ENCODE measurements at regions not wholly inside any gene's neighbourhood (a gene's known extent, or its start where the extent isn't known, plus 50 kb on each side); places are given as distances from the start of the nearest gene placed in this dataset.
"Not testable (repeated sequence)": the region's sequence is repeated elsewhere in the genome, so short reads cannot be mapped to it uniquely, and the experiment has no call there.

- DNase-seq (ENCODE audit: low spot score); H3K36me3 ChIP-seq (ENCODE audit: control insufficient read depth in 4 of 4, insufficient read depth in 3 of 4, low read depth in 1 of 4, low read length in 3 of 4); H3K4me3 ChIP-seq (ENCODE audit: low read depth in 1 of 3, low read length in 3 of 3); H3K9ac ChIP-seq (ENCODE audit: low read depth in 1 of 2, low read length in 2 of 2); H3K9me3 ChIP-seq (ENCODE audit: control insufficient read depth in 4 of 4, low read length in 3 of 4); H3K27me3 ChIP-seq (ENCODE audit: control insufficient read depth in 4 of 4, insufficient read depth in 4 of 4, low read length in 3 of 4); H3K4me1 ChIP-seq (ENCODE audit: control insufficient read depth in 4 of 4, insufficient read depth in 4 of 4, low read length in 3 of 4); H3K27ac ChIP-seq (ENCODE audit: low read depth in 1 of 2, low read length in 2 of 2): not testable (repeated sequence)
- WGBS, result 74% methylated on average over 14 of the region's 15 CpGs
Measured at GRCh38 chr2:95754819-95755563, 163.2 kb downstream of the TRIM43 start.

DNA sequence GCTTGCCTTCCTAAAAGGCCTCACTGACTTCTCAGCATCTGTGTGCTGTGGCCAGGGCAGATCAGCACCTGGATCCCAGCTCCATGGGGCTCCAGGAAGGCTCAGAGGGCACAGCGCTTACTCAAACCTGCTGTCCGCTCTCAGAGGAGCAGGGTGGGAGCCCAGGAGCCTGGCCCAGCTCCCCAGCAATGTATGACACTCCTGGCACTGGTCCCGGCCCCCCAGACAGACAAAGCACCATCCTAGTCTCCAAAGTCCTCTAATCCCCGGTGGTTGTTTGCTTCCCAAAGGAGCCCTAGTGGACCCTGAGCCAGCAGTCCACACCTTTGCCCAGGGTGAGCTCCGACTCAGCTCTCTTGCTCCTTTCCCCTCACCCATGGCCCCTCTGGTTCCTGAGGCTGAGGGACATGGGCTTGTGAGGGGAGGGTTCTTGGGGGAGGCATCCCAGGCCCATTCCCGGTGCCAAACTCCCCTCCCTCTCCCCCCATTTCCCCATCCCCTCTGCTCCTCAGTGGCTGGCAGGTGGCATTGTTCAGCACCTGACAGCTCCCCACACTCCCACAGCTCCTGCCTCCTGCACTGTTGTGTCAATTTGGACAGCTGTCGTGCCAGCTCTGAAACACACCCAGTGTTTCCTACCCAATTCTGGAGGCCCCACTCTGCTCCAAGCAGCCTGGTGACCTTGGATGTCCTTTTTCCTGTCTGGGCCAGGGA lies 164.3 kb downstream of the TRIM43 start:
- not testable (repeated sequence) for H3K4me3 ChIP-seq (ENCODE audit: low read depth in 1 of 3, low read length in 3 of 3); H3K36me3 ChIP-seq (ENCODE audit: control insufficient read depth in 4 of 4, insufficient read depth in 3 of 4, low read depth in 1 of 4, low read length in 3 of 4); H3K9ac ChIP-seq (ENCODE audit: low read depth in 1 of 2, low read length in 2 of 2); H3K27ac ChIP-seq (ENCODE audit: low read depth in 1 of 2, low read length in 2 of 2); H3K27me3 ChIP-seq (ENCODE audit: control insufficient read depth in 4 of 4, insufficient read depth in 4 of 4, low read length in 3 of 4); DNase-seq (ENCODE audit: low spot score); H3K4me1 ChIP-seq (ENCODE audit: control insufficient read depth in 4 of 4, insufficient read depth in 4 of 4, low read length in 3 of 4); H3K9me3 ChIP-seq (ENCODE audit: control insufficient read depth in 4 of 4, low read length in 3 of 4)
- WGBS, result 66% methylated on average over 7 of the region's 7 CpGs

GRCh38 chr2:95757988-95758387 lies 166.2 kb downstream of the TRIM43 start:
- Histone ChIP-seq H3K27ac (ENCODE audit: low read depth in 1 of 2, low read length in 2 of 2) (no peak overlapping the region), H3K4me3 (ENCODE audit: low read depth in 1 of 3, low read length in 3 of 3) (no peak overlapping the region), H3K36me3 (ENCODE audit: control insufficient read depth in 4 of 4, insufficient read depth in 3 of 4, low read depth in 1 of 4, low read length in 3 of 4) (no peaks in the 10 kb centered on the region), H3K9ac (ENCODE audit: low read depth in 1 of 2, low read length in 2 of 2) (no peak overlapping the region), H3K27me3 (ENCODE audit: control insufficient read depth in 4 of 4, insufficient read depth in 4 of 4, low read length in 3 of 4) (no peaks in the 10 kb centered on the region), H3K4me1 (ENCODE audit: control insufficient read depth in 4 of 4, insufficient read depth in 4 of 4, low read length in 3 of 4) (no peaks in the 10 kb centered on the region), H3K9me3 (ENCODE audit: control insufficient read depth in 4 of 4, low read length in 3 of 4) (no peaks in the 10 kb centered on the region)
- 52% methylated on average over 2 of the region's 2 CpGs for WGBS
- no peak for DNase-seq (ENCODE audit: low spot score)
- TF ChIP-seq JUND (IDR thresholded peaks at IDR 0.05), result no peak
- TF ChIP-seq CTCF (IDR thresholded peaks at IDR 0.05; ENCODE audit: low read depth, low read length, missing input control), result no peak
- no peak for TF ChIP-seq TAF1 (conservative IDR thresholded peaks at IDR 0.05)
- TF ChIP-seq RAD21 (IDR thresholded peaks at IDR 0.05), result no peak
- TF ChIP-seq HNF4A (conservative IDR thresholded peaks at IDR 0.05), result no peak
- TF ChIP-seq, protein P1, sequence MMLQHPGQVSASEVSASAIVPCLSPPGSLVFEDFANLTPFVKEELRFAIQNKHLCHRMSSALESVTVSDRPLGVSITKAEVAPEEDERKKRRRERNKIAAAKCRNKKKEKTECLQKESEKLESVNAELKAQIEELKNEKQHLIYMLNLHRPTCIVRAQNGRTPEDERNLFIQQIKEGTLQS (IDR thresholded peaks at IDR 0.05), result no peak
- no peak for TF ChIP-seq RXRA (IDR thresholded peaks at IDR 0.05)
- TF ChIP-seq GABPA (IDR thresholded peaks at IDR 0.05 in 1 of 2, conservative IDR thresholded peaks at IDR 0.05 in 1 of 2), result no peak
- TF ChIP-seq, protein P2, sequence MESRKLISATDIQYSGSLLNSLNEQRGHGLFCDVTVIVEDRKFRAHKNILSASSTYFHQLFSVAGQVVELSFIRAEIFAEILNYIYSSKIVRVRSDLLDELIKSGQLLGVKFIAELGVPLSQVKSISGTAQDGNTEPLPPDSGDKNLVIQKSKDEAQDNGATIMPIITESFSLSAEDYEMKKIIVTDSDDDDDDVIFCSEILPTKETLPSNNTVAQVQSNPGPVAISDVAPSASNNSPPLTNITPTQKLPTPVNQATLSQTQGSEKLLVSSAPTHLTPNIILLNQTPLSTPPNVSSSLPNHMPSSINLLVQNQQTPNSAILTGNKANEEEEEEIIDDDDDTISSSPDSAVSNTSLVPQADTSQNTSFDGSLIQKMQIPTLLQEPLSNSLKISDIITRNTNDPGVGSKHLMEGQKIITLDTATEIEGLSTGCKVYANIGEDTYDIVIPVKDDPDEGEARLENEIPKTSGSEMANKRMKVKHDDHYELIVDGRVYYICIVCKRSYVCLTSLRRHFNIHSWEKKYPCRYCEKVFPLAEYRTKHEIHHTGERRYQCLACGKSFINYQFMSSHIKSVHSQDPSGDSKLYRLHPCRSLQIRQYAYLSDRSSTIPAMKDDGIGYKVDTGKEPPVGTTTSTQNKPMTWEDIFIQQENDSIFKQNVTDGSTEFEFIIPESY (IDR thresholded peaks at IDR 0.05), result no peak
- no peak for TF ChIP-seq FOXA2 (IDR thresholded peaks at IDR 0.05)
- TF ChIP-seq, protein P3, sequence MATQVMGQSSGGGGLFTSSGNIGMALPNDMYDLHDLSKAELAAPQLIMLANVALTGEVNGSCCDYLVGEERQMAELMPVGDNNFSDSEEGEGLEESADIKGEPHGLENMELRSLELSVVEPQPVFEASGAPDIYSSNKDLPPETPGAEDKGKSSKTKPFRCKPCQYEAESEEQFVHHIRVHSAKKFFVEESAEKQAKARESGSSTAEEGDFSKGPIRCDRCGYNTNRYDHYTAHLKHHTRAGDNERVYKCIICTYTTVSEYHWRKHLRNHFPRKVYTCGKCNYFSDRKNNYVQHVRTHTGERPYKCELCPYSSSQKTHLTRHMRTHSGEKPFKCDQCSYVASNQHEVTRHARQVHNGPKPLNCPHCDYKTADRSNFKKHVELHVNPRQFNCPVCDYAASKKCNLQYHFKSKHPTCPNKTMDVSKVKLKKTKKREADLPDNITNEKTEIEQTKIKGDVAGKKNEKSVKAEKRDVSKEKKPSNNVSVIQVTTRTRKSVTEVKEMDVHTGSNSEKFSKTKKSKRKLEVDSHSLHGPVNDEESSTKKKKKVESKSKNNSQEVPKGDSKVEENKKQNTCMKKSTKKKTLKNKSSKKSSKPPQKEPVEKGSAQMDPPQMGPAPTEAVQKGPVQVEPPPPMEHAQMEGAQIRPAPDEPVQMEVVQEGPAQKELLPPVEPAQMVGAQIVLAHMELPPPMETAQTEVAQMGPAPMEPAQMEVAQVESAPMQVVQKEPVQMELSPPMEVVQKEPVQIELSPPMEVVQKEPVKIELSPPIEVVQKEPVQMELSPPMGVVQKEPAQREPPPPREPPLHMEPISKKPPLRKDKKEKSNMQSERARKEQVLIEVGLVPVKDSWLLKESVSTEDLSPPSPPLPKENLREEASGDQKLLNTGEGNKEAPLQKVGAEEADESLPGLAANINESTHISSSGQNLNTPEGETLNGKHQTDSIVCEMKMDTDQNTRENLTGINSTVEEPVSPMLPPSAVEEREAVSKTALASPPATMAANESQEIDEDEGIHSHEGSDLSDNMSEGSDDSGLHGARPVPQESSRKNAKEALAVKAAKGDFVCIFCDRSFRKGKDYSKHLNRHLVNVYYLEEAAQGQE (IDR thresholded peaks at IDR 0.05), result no peak
- no peak for TF ChIP-seq FOXA1 (IDR thresholded peaks at IDR 0.05)

Measured in liver (tissue), 8 donors.